Lower leg skin (tissue), 4 donors: ENCODE measurements at regions not wholly inside any gene's neighbourhood (a gene's known extent, or its start where the extent isn't known, plus 50 kb on each side); places are given as distances from the start of the nearest gene placed in this dataset.
"Not testable (repeated sequence)": the region's sequence is repeated elsewhere in the genome, so short reads cannot be mapped to it uniquely, and the experiment has no call there.

Experiments used
- DNase-seq, 2 donors: peaks; one replicate each; pipeline ENCODE4 v3.0.0-alpha.2; 2019; ENCODE audit warnings: low spot score in 2 of 2
- H3K4me3 ChIP-seq: fragments of 200-600 bp; sonication (generic); 2 replicates; pipeline ENCODE4 v1.5.1; 2017; ENCODE audit warnings: mild to moderate bottlenecking, low read depth; ENCODE audit not compliant: poor library complexity, severe bottlenecking
- POLR2A ChIP-seq, 2 donors: fragments of 450-650 bp; IDR thresholded peaks; one replicate each; pipeline ENCODE4 v1.6.1; 2016 to 2017; ENCODE audit warnings: antibody characterized with exemption in 2 of 2, mild to moderate bottlenecking in 1 of 2, moderate library complexity in 1 of 2
- WGBS, 2 donors: methylation state at CpG; one replicate each; pipeline ENCODE4 v1.1.5; 2018; 5-methylcytosine and 5-hydroxymethylcytosine counted together
- intact Hi-C: fragments of 100-400 bp; cut with DNase I; formaldehyde crosslinking; loops from one replicate; pipeline ENCODE4 v1.15.0; 2023; ENCODE audit warnings: low total_unique reads
- TF ChIP-seq, protein P1 (sequence below), 3 donors: fragments of 450-650 bp; IDR thresholded peaks; one replicate each; pipeline ENCODE4 v1.5.1; 2016; ENCODE audit warnings: antibody characterized with exemption in 3 of 3, mild to moderate bottlenecking in 3 of 3, moderate library complexity in 2 of 3

DNA sequence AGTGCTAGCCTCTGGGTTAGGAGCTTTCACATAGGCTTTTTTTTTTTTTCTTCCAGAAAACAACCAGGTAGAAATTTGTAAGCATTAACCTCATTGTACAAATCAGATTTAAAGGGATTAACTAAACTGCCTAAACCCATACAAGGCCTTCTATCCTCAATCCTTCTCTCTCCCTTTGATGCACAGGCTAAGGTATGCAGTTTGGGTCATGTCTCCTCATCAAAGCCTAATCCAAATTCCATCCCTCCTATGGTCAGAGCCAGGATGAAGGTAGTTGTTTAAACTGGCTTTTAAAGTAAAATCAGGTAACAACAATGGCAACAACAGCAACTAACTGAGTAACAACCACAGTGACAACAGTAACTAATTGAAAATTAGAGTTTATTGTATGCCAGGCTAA lies 115.6 kb upstream of the SOX2 start:
- intact Hi-C loops: no loop called here
- no peak for DNase-seq
- TF ChIP-seq POLR2A (IDR thresholded peaks at IDR 0.05): no peak
- TF ChIP-seq, protein P1, sequence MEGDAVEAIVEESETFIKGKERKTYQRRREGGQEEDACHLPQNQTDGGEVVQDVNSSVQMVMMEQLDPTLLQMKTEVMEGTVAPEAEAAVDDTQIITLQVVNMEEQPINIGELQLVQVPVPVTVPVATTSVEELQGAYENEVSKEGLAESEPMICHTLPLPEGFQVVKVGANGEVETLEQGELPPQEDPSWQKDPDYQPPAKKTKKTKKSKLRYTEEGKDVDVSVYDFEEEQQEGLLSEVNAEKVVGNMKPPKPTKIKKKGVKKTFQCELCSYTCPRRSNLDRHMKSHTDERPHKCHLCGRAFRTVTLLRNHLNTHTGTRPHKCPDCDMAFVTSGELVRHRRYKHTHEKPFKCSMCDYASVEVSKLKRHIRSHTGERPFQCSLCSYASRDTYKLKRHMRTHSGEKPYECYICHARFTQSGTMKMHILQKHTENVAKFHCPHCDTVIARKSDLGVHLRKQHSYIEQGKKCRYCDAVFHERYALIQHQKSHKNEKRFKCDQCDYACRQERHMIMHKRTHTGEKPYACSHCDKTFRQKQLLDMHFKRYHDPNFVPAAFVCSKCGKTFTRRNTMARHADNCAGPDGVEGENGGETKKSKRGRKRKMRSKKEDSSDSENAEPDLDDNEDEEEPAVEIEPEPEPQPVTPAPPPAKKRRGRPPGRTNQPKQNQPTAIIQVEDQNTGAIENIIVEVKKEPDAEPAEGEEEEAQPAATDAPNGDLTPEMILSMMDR (IDR thresholded peaks at IDR 0.05): no peak
- H3K4me3 ChIP-seq: no peak overlapping the region

DNA sequence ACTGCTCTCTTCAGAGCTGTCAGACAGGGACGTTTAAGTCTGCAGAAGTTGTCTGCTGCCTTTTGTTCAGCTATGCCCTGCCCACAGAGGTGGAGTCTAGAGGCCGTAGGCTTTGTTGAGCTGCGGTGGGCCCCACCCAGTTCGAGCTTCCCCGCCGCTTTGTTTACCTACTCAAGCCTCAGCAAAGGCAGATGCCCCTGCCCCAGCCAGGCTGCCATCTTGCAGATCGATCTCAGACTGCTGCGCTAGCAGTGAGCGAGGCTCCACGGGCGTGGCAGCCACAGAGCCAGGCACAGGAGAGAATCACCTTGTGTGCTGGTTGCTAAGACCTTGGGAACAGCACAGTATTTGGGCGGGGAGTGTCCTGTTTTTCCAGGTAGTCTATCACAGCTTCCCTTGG lies 120.8 kb upstream of the SOX2 start:
- WGBS, 2 donors: 87% methylated on average over 12 of the region's 12 CpGs
- DNase-seq, intact Hi-C loops, H3K4me3 ChIP-seq: not testable (repeated sequence)

DNA sequence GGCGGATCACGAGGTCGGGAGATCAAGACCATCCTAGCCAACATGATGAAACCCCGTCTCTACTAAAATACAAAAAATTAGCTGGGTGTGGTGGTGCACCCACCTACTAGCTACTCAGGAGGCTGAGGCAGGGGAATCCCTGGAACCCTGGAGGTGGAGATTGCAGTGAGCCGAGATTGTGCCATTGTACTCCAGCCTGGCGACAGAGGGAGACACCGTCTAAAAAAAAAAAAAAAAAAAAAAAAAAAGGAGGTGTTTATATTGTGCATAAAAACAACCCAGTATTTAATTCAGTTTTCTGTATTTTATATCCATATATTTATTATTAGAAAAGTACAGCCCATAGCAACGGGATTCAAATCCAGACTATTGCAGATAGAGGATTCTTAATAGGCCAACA lies 129.1 kb upstream of the SOX2 start:
- H3K4me3 ChIP-seq: no peak overlapping the region
- no peak for DNase-seq
- TF ChIP-seq, protein P1 (IDR thresholded peaks at IDR 0.05): no peak
- no peak for TF ChIP-seq POLR2A (IDR thresholded peaks at IDR 0.05)
- 87% methylated on average over 8 of the region's 8 CpGs for WGBS, 2 donors
- intact Hi-C loops: no loop called here

DNA sequence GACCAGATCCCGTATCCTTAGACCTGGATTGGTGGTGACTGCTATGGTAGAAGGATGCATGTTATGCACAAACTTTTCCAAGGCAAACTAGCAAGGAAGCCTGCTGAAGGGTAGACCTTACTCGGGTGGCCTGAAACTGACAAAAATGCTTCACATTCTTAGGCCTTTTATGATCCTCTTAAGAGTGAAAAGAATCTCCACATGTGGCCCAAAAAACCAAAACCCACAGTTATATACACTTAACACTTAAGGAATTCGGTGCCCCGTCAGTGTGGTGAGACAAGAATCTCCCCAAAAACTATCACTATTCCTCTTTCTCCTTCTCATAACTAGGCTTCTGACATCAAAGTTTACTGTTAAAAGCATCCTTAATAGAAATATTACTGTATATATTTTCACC lies 130.1 kb upstream of the SOX2 start:
- DNase-seq: no peak
- TF ChIP-seq, protein P1 (IDR thresholded peaks at IDR 0.05): no peak
- no peak overlapping the region for H3K4me3 ChIP-seq
- intact Hi-C loops: no loop called here
- 62 to 64% methylated on average over 4 of the region's 4 CpGs for WGBS, 2 donors

DNA sequence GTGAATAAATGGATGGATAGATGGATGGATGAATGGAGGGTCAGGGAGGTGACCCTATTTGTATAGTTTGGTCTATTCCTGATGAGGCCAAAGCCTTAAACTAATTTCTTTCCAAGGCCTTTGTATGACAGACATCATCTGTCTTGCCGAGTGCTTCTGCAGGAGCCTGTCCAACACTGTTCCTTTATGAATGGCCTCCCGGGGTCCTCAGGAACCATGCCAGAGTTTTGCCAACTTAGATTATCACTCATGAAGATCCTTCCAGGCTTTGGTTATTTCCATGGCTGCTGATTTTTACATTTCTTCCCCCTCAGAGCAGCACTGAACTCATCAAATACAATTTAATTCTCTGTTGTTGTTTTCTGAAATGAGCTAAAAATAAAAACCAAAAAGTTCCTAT lies 133.0 kb upstream of the SOX2 start:
- TF ChIP-seq, protein P1 (IDR thresholded peaks at IDR 0.05): no peak
- no peak for TF ChIP-seq POLR2A (IDR thresholded peaks at IDR 0.05)
- H3K4me3 ChIP-seq: no peak overlapping the region
- WGBS, 2 donors: 72 to 82% methylated on average over 2 of the region's 2 CpGs
- intact Hi-C loops: no loop called here
- DNase-seq: no peak

DNA sequence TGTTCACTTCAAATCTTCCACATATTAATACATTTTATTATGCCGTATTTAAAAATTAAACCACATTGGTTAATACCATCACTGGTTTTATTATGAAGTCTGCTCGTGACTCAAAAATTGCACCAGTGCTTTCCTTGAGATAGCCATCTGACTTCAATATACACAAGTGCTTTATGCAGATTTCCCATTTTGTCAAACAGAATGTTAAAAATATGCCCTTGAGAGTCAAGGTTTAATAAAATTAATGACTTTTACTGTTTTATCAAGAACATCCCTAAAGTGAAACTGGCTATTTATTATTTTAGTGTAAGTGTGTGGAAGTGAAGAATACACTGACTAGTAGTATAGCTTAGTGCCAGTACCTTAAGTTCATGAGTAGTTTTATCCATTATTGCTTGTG lies 139.3 kb upstream of the SOX2 start:
- no peak for TF ChIP-seq POLR2A (IDR thresholded peaks at IDR 0.05)
- TF ChIP-seq, protein P1 (IDR thresholded peaks at IDR 0.05): no peak
- H3K4me3 ChIP-seq: no peak overlapping the region
- DNase-seq: no peak
- intact Hi-C loops: no loop called here
- 85 to 86% methylated on average over 2 of the region's 2 CpGs for WGBS, 2 donors
